GM12873 (cell line): ENCODE measurements at regions not wholly inside any gene's neighbourhood (a gene's known extent, or its start where the extent isn't known, plus 50 kb on each side); places are given as distances from the start of the nearest gene placed in this dataset.

Source experiments
- CTCF ChIP-seq: IDR thresholded peaks from 2 replicates; pipeline ENCODE4 v1.5.1; 2012; ENCODE audit warnings: low read depth, mild to moderate bottlenecking, moderate library complexity, low read length, control low read depth; ENCODE audit not compliant: insufficient read depth; ENCODE audit errors: missing control alignments

GRCh38 chr9:86586144-86586494, 231.9 kb upstream of the TUT7 start:
- TF ChIP-seq CTCF, result no peak

- no peak for TF ChIP-seq CTCF
Observed at GRCh38 chr9:86585422-86586143, 231.4 kb upstream of the TUT7 start.

- TF ChIP-seq CTCF, result no peak
Observed at GRCh38 chr9:86580688-86581087, 226.5 kb upstream of the TUT7 start.

- TF ChIP-seq CTCF, result no peak
Observed at GRCh38 chr9:86578722-86579121, 224.5 kb upstream of the TUT7 start.

- TF ChIP-seq CTCF, result no peak
Observed at GRCh38 chr9:86577420-86578333, 223.5 kb upstream of the TUT7 start.

GRCh38 chr9:86575825-86576525, 221.8 kb upstream of the TUT7 start:
- no peak for TF ChIP-seq CTCF

- TF ChIP-seq CTCF, result no peak
Observed at GRCh38 chr9:86575137-86575536, 220.9 kb upstream of the TUT7 start.
